GM23338 (cell line): ENCODE measurements at regions not wholly inside any gene's neighbourhood (a gene's known extent, or its start where the extent isn't known, plus 50 kb on each side); places are given as distances from the start of the nearest gene placed in this dataset.

ENCODE experiments used
- EZH2 ChIP-seq: fragments of 200-600 bp; sonication (generic); IDR thresholded peaks from one replicate; pipeline ENCODE4 v1.8.0; 2017; ENCODE audit warnings: antibody characterized with exemption, mild to moderate bottlenecking, low read depth; ENCODE audit not compliant: unreplicated experiment
- EZH2phosphoT487 ChIP-seq: fragments of 200-600 bp; sonication (generic); IDR thresholded peaks from one replicate; pipeline ENCODE4 v1.8.1; 2018; ENCODE audit warnings: antibody characterized with exemption; ENCODE audit not compliant: unreplicated experiment
- POLR2AphosphoS5 ChIP-seq: IDR thresholded peaks from 2 replicates; pipeline ENCODE4 v1.6.1; 2016; ENCODE audit warnings: antibody characterized with exemption, low read depth
- ZNF331 ChIP-seq: fragments of 250-450 bp; sonication (Bioruptor Pico); IDR thresholded peaks from 2 replicates; pipeline ENCODE4 v1.5.0; 2020; ENCODE audit warnings: low read depth, mild to moderate bottlenecking, moderate library complexity
- TF ChIP-seq, protein P1 (sequence below): IDR thresholded peaks from one replicate; pipeline ENCODE4 v1.6.1; 2018; ENCODE audit warnings: antibody characterized with exemption; ENCODE audit not compliant: unreplicated experiment
- TF ChIP-seq, protein P2 (sequence below), 2 experiments: fragments of 200-600 bp in 1 of 2; sonication (generic) in 1 of 2; conservative IDR thresholded peaks; 2 replicates each; pipeline versions ENCODE4 v1.5.1 to v1.6.1; 2016 to 2017; ENCODE audit warnings: antibody characterized with exemption in 2 of 2, low read depth in 2 of 2, mild to moderate bottlenecking in 2 of 2, moderate library complexity in 1 of 2
- TF ChIP-seq, protein P3 (sequence below): fragments of 250-450 bp; sonication (Bioruptor Pico); IDR thresholded peaks from 2 replicates; pipeline ENCODE4 v1.5.0; 2020; ENCODE audit warnings: mild to moderate bottlenecking, moderate library complexity

DNA sequence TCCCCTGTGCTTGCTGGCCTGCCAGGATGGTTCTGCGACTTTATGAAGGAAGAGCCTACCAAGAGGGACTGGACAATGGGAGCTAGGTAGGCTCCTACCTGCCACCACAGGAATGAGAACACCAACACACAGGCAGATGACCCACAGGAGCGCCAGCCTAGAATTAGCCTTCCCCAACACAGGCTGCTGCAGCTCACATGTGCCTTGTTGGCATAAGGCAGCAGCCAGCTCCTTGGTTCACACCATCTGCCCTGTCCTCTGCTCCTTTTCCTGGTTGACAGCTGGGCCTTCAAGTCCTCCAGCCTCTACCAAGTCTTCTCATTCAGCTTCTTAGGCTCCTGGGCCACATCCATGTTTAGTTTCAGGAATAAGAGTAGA is 705.4 kb upstream of the RAB6C start:
- TF ChIP-seq, protein P1, sequence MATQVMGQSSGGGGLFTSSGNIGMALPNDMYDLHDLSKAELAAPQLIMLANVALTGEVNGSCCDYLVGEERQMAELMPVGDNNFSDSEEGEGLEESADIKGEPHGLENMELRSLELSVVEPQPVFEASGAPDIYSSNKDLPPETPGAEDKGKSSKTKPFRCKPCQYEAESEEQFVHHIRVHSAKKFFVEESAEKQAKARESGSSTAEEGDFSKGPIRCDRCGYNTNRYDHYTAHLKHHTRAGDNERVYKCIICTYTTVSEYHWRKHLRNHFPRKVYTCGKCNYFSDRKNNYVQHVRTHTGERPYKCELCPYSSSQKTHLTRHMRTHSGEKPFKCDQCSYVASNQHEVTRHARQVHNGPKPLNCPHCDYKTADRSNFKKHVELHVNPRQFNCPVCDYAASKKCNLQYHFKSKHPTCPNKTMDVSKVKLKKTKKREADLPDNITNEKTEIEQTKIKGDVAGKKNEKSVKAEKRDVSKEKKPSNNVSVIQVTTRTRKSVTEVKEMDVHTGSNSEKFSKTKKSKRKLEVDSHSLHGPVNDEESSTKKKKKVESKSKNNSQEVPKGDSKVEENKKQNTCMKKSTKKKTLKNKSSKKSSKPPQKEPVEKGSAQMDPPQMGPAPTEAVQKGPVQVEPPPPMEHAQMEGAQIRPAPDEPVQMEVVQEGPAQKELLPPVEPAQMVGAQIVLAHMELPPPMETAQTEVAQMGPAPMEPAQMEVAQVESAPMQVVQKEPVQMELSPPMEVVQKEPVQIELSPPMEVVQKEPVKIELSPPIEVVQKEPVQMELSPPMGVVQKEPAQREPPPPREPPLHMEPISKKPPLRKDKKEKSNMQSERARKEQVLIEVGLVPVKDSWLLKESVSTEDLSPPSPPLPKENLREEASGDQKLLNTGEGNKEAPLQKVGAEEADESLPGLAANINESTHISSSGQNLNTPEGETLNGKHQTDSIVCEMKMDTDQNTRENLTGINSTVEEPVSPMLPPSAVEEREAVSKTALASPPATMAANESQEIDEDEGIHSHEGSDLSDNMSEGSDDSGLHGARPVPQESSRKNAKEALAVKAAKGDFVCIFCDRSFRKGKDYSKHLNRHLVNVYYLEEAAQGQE, result no peak
- TF ChIP-seq EZH2 (no peak), ZNF331 (no peak), EZH2phosphoT487 (no peak), POLR2AphosphoS5 (no peak)
- TF ChIP-seq, protein P2, sequence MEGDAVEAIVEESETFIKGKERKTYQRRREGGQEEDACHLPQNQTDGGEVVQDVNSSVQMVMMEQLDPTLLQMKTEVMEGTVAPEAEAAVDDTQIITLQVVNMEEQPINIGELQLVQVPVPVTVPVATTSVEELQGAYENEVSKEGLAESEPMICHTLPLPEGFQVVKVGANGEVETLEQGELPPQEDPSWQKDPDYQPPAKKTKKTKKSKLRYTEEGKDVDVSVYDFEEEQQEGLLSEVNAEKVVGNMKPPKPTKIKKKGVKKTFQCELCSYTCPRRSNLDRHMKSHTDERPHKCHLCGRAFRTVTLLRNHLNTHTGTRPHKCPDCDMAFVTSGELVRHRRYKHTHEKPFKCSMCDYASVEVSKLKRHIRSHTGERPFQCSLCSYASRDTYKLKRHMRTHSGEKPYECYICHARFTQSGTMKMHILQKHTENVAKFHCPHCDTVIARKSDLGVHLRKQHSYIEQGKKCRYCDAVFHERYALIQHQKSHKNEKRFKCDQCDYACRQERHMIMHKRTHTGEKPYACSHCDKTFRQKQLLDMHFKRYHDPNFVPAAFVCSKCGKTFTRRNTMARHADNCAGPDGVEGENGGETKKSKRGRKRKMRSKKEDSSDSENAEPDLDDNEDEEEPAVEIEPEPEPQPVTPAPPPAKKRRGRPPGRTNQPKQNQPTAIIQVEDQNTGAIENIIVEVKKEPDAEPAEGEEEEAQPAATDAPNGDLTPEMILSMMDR (conservative IDR thresholded peaks at IDR 0.05; ENCODE audit: low read depth in 2 of 2), result no peak
- TF ChIP-seq, protein P3, sequence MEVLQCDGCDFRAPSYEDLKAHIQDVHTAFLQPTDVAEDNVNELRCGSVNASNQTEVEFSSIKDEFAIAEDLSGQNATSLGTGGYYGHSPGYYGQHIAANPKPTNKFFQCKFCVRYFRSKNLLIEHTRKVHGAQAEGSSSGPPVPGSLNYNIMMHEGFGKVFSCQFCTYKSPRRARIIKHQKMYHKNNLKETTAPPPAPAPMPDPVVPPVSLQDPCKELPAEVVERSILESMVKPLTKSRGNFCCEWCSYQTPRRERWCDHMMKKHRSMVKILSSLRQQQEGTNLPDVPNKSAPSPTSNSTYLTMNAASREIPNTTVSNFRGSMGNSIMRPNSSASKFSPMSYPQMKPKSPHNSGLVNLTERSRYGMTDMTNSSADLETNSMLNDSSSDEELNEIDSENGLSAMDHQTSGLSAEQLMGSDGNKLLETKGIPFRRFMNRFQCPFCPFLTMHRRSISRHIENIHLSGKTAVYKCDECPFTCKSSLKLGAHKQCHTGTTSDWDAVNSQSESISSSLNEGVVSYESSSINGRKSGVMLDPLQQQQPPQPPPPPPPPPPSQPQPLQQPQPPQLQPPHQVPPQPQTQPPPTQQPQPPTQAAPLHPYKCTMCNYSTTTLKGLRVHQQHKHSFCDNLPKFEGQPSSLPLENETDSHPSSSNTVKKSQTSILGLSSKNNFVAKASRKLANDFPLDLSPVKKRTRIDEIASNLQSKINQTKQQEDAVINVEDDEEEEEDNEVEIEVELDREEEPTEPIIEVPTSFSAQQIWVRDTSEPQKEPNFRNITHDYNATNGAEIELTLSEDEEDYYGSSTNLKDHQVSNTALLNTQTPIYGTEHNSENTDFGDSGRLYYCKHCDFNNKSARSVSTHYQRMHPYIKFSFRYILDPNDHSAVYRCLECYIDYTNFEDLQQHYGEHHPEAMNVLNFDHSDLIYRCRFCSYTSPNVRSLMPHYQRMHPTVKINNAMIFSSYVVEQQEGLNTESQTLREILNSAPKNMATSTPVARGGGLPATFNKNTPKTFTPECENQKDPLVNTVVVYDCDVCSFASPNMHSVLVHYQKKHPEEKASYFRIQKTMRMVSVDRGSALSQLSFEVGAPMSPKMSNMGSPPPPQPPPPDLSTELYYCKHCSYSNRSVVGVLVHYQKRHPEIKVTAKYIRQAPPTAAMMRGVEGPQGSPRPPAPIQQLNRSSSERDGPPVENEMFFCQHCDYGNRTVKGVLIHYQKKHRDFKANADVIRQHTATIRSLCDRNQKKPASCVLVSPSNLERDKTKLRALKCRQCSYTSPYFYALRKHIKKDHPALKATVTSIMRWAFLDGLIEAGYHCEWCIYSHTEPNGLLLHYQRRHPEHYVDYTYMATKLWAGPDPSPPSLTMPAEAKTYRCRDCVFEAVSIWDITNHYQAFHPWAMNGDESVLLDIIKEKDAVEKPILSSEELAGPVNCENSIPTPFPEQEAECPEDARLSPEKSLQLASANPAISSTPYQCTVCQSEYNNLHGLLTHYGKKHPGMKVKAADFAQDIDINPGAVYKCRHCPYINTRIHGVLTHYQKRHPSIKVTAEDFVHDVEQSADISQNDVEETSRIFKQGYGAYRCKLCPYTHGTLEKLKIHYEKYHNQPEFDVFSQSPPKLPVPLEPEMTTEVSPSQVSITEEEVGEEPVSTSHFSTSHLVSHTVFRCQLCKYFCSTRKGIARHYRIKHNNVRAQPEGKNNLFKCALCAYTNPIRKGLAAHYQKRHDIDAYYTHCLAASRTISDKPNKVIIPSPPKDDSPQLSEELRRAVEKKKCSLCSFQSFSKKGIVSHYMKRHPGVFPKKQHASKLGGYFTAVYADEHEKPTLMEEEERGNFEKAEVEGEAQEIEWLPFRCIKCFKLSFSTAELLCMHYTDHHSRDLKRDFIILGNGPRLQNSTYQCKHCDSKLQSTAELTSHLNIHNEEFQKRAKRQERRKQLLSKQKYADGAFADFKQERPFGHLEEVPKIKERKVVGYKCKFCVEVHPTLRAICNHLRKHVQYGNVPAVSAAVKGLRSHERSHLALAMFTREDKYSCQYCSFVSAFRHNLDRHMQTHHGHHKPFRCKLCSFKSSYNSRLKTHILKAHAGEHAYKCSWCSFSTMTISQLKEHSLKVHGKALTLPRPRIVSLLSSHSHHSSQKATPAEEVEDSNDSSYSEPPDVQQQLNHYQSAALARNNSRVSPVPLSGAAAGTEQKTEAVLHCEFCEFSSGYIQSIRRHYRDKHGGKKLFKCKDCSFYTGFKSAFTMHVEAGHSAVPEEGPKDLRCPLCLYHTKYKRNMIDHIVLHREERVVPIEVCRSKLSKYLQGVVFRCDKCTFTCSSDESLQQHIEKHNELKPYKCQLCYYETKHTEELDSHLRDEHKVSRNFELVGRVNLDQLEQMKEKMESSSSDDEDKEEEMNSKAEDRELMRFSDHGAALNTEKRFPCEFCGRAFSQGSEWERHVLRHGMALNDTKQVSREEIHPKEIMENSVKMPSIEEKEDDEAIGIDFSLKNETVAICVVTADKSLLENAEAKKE (CRISPR knock-in tag), result no peak
